ENCODE measurements at regions not wholly inside any gene's neighbourhood (a gene's known extent, or its start where the extent isn't known, plus 50 kb on each side); places are given as distances from the start of the nearest gene placed in this dataset.
"Not testable (repeated sequence)": the region's sequence is repeated elsewhere in the genome, so short reads cannot be mapped to it uniquely, and the experiment has no call there.

- Mint-ChIP-seq H3K27me3 (ENCODE audit: low read depth) (peaks cover 84% of the 10 kb centered on the region), H3K4me3 (no peak overlapping the region), H3K36me3 (ENCODE audit: low read depth) (no peaks in the 10 kb centered on the region), H3K27ac (no peak overlapping the region), H3K9me3 (no peaks in the 10 kb centered on the region), H3K4me1 (no peaks in the 10 kb centered on the region)
- no peak for TF ChIP-seq CTCF (IDR thresholded peaks at IDR 0.05; ENCODE audit: unreplicated experiment in 3 of 3)
These were observed 107.0 kb upstream of the RBM19 start for GRCh38 chr12:114073076-114073475.

GRCh38 chr12:114069507-114069906 lies 103.4 kb upstream of the RBM19 start:
- Mint-ChIP-seq H3K9me3 (peaks cover 9% of the 10 kb centered on the region), H3K36me3 (ENCODE audit: low read depth) (no peaks in the 10 kb centered on the region), H3K27me3 (ENCODE audit: low read depth) (peaks cover 93% of the 10 kb centered on the region), H3K27ac (no peak overlapping the region), H3K4me1 (no peaks in the 10 kb centered on the region), H3K4me3 (no peak overlapping the region)
- TF ChIP-seq CTCF (IDR thresholded peaks at IDR 0.05; ENCODE audit: unreplicated experiment in 3 of 3), result no peak

GRCh38 chr12:114064497-114064896 lies 98.4 kb upstream of the RBM19 start:
- H3K27me3 Mint-ChIP-seq (ENCODE audit: low read depth), result peaks cover 55% of the 10 kb centered on the region
- no peak overlapping the region for H3K4me3 Mint-ChIP-seq
- H3K4me1 Mint-ChIP-seq, result no peaks in the 10 kb centered on the region
- no peak overlapping the region for H3K27ac Mint-ChIP-seq
- peaks cover 9% of the 10 kb centered on the region for H3K9me3 Mint-ChIP-seq
- TF ChIP-seq CTCF (IDR thresholded peaks at IDR 0.05; ENCODE audit: unreplicated experiment in 3 of 3), result no peak
- no peaks in the 10 kb centered on the region for H3K36me3 Mint-ChIP-seq (ENCODE audit: low read depth)

GRCh38 chr12:114064034-114064433 lies 97.9 kb upstream of the RBM19 start:
- H3K4me1 Mint-ChIP-seq; H3K9me3 Mint-ChIP-seq; H3K36me3 Mint-ChIP-seq (ENCODE audit: low read depth); H3K4me3 Mint-ChIP-seq; H3K27ac Mint-ChIP-seq: not testable (repeated sequence)
- peaks cover 51% of the 10 kb centered on the region for H3K27me3 Mint-ChIP-seq (ENCODE audit: low read depth)

GRCh38 chr12:114063435-114063834 lies 97.3 kb upstream of the RBM19 start:
- H3K4me3 Mint-ChIP-seq, result no peak overlapping the region

GRCh38 chr12:114056351-114056750 lies 90.2 kb upstream of the RBM19 start:
- H3K9me3 Mint-ChIP-seq; H3K36me3 Mint-ChIP-seq (ENCODE audit: low read depth); H3K4me3 Mint-ChIP-seq; H3K4me1 Mint-ChIP-seq; H3K27ac Mint-ChIP-seq: not testable (repeated sequence)
- H3K27me3 Mint-ChIP-seq (ENCODE audit: low read depth), result peaks cover 42% of the 10 kb centered on the region

More at GRCh38 chr12:114063435-114063834, 97.3 kb upstream of the RBM19 start:
- no peaks in the 10 kb centered on the region for H3K4me1 Mint-ChIP-seq
- no peak for TF ChIP-seq CTCF (IDR thresholded peaks at IDR 0.05; ENCODE audit: unreplicated experiment in 3 of 3)
- peaks cover 9% of the 10 kb centered on the region for H3K9me3 Mint-ChIP-seq
- peaks cover 45% of the 10 kb centered on the region for H3K27me3 Mint-ChIP-seq (ENCODE audit: low read depth)
- no peak overlapping the region for H3K27ac Mint-ChIP-seq
- H3K36me3 Mint-ChIP-seq (ENCODE audit: low read depth), result no peaks in the 10 kb centered on the region

- no peaks in the 10 kb centered on the region for H3K36me3 Mint-ChIP-seq (ENCODE audit: low read depth)
- H3K4me3 Mint-ChIP-seq, result no peak overlapping the region
- no peak overlapping the region for H3K27ac Mint-ChIP-seq
- TF ChIP-seq CTCF (IDR thresholded peaks at IDR 0.05; ENCODE audit: unreplicated experiment in 3 of 3), result no peak
- H3K9me3 Mint-ChIP-seq, result peaks cover 3% of the 10 kb centered on the region
- H3K4me1 Mint-ChIP-seq, result no peaks in the 10 kb centered on the region
- H3K27me3 Mint-ChIP-seq (ENCODE audit: low read depth), result peaks cover 47% of the 10 kb centered on the region
These were observed 88.9 kb upstream of the RBM19 start for GRCh38 chr12:114054982-114055381.

Data from nephron (organoid).